Activated CD4-positive, alpha-beta T cell treated with anti-CD3 and anti-CD28 coated beads, Interleukin-2, amount 10 ng/mL, durations not matched to agents 7 days and 5 days (primary cell): ENCODE measurements at regions not wholly inside any gene's neighbourhood (a gene's known extent, or its start where the extent isn't known, plus 50 kb on each side); places are given as distances from the start of the nearest gene placed in this dataset.
A peak's percentile ranks its signal among the peaks of the same experiment; 100 is the strongest.

Experiments used
- CTCF ChIA-PET: fragments of 350-600 bp; sonication (Branson Sonifier 250); formaldehyde crosslinking; loops from one replicate; lab custom pipeline; 2021; ENCODE audit warnings: antibody characterized with exemption; lab: Charles Lee
- POLR2A ChIA-PET: fragments of 350-600 bp; sonication (Branson Sonifier 250); formaldehyde crosslinking; loops from one replicate; lab custom pipeline; 2021; ENCODE audit warnings: antibody characterized with exemption; lab: Charles Lee
- DNase-seq: peaks from one replicate; pipeline ENCODE4 v3.0.0-alpha.2; 2020
- H3K27ac Mint-ChIP-seq: one replicate; pipeline ENCODE4 v1.8.0; 2021; ENCODE audit warnings: mild to moderate bottlenecking, moderate library complexity, mixed read lengths
- H3K27me3 Mint-ChIP-seq: one replicate; pipeline ENCODE4 v1.8.0; 2021; ENCODE audit warnings: mixed read lengths
- H3K36me3 Mint-ChIP-seq: one replicate; pipeline ENCODE4 v1.8.0; 2021; ENCODE audit warnings: low read depth, mixed read lengths
- H3K4me1 Mint-ChIP-seq: one replicate; pipeline ENCODE4 v1.8.0; 2021; ENCODE audit warnings: mixed read lengths
- H3K4me3 Mint-ChIP-seq: one replicate; pipeline ENCODE4 v1.8.0; 2021; ENCODE audit warnings: mild to moderate bottlenecking, moderate library complexity, mixed read lengths
- H3K9me3 Mint-ChIP-seq: one replicate; pipeline ENCODE4 v1.8.0; 2021; ENCODE audit warnings: mixed read lengths

- no peak overlapping the region for H3K27ac Mint-ChIP-seq
- H3K4me3 Mint-ChIP-seq = no peak overlapping the region
- DNase-seq = no peak
- ChIA-PET CTCF (interaction anchor here (3.5 kb wide), 1 partner anchor 100 kb away, joined by 13 read pairs; a partner anchor contains a TSS), POLR2A (no interaction called here)
- H3K36me3 Mint-ChIP-seq = peaks cover 18% of the 10 kb centered on the region
- H3K4me1 Mint-ChIP-seq = peaks cover 18% of the 10 kb centered on the region
- no peaks in the 10 kb centered on the region for H3K27me3 Mint-ChIP-seq
- H3K9me3 Mint-ChIP-seq = no peaks in the 10 kb centered on the region
These were observed 170.1 kb downstream of the HAUS1 start for GRCh38 chr18:46274266-46274665.

- H3K27me3 Mint-ChIP-seq = no peaks in the 10 kb centered on the region
- H3K4me1 Mint-ChIP-seq = peaks cover 12% of the 10 kb centered on the region
- peaks cover 10% of the 10 kb centered on the region for H3K36me3 Mint-ChIP-seq
- ChIA-PET CTCF (interaction anchor here (2.5 kb wide), 1 partner anchor 102 kb away, joined by 8 read pairs; a partner anchor contains a TSS), POLR2A (no interaction called here)
- no peaks in the 10 kb centered on the region for H3K9me3 Mint-ChIP-seq
- no peak overlapping the region for H3K4me3 Mint-ChIP-seq
- no peak overlapping the region for H3K27ac Mint-ChIP-seq
- no peak for DNase-seq
These were observed 171.2 kb downstream of the HAUS1 start for GRCh38 chr18:46275370-46275769.

GRCh38 chr18:46276748-46277147, 172.6 kb downstream of the HAUS1 start:
- peaks cover 4% of the 10 kb centered on the region for H3K36me3 Mint-ChIP-seq
- no peak for DNase-seq
- H3K4me3 Mint-ChIP-seq = no peak overlapping the region
- ChIA-PET POLR2A (no interaction called here), CTCF (interaction anchor here (2.5 kb wide), 1 partner anchor 103 kb away, joined by 8 read pairs; a partner anchor contains a TSS)
- no peak overlapping the region for H3K27ac Mint-ChIP-seq
- H3K9me3 Mint-ChIP-seq = no peaks in the 10 kb centered on the region
- peaks cover 12% of the 10 kb centered on the region for H3K4me1 Mint-ChIP-seq
- H3K27me3 Mint-ChIP-seq = no peaks in the 10 kb centered on the region

GRCh38 chr18:46278481-46279465, 174.6 kb downstream of the HAUS1 start:
- CTCF ChIA-PET = interaction anchor here (2.7 kb wide), 1 partner anchor 379 kb away, joined by 16 read pairs; the partner anchor contains the start of gene LOXHD1
- H3K36me3 Mint-ChIP-seq = peaks cover 3% of the 10 kb centered on the region
- H3K4me1 Mint-ChIP-seq = peaks cover 12% of the 10 kb centered on the region
- H3K9me3 Mint-ChIP-seq = no peaks in the 10 kb centered on the region
- no peak overlapping the region for H3K27ac Mint-ChIP-seq
- no peak overlapping the region for H3K4me3 Mint-ChIP-seq
- POLR2A ChIA-PET = no interaction called here
- no peaks in the 10 kb centered on the region for H3K27me3 Mint-ChIP-seq
- no peak for DNase-seq

GRCh38 chr18:46279673-46280072, 175.5 kb downstream of the HAUS1 start:
- ChIA-PET POLR2A (no interaction called here), CTCF (interaction anchor here (0.5 to 2.7 kb wide), 5 partner anchors 8 to 378 kb away, joined by 3 to 16 read pairs (median 11); partner anchors contain the start of gene LOXHD1)
- Mint-ChIP-seq H3K4me1 (peaks cover 11% of the 10 kb centered on the region), H3K36me3 (peaks cover 3% of the 10 kb centered on the region), H3K27me3 (no peaks in the 10 kb centered on the region), H3K4me3 (no peak overlapping the region), H3K9me3 (no peaks in the 10 kb centered on the region), H3K27ac (no peak overlapping the region)
- no peak for DNase-seq

GRCh38 chr18:46281185-46282176, 177.3 kb downstream of the HAUS1 start:
- Mint-ChIP-seq H3K27ac (no peak overlapping the region), H3K36me3 (peaks cover 3% of the 10 kb centered on the region), H3K4me3 (no peak overlapping the region), H3K27me3 (no peaks in the 10 kb centered on the region), H3K9me3 (no peaks in the 10 kb centered on the region), H3K4me1 (peaks cover 10% of the 10 kb centered on the region)
- CTCF ChIA-PET = interaction anchor here (0.8 to 2.7 kb wide), 17 partner anchors 10 to 379 kb away, joined by 3 to 16 read pairs (median 4); partner anchors contain the start of gene LOXHD1
- DNase-seq = peak; percentile 64
- POLR2A ChIA-PET = no interaction called here

- DNase-seq = no peak
- POLR2A ChIA-PET = no interaction called here
- H3K36me3 Mint-ChIP-seq = peaks cover 2% of the 10 kb centered on the region
These were observed 178.0 kb downstream of the HAUS1 start for GRCh38 chr18:46282177-46282570.

GRCh38 chr18:46282646-46283045, 178.5 kb downstream of the HAUS1 start:
- peaks cover 9% of the 10 kb centered on the region for H3K4me1 Mint-ChIP-seq
- H3K4me3 Mint-ChIP-seq = no peak overlapping the region
- no peaks in the 10 kb centered on the region for H3K27me3 Mint-ChIP-seq
- no peak for DNase-seq
- ChIA-PET CTCF (interaction anchor here (1.0 to 1.5 kb wide), 3 partner anchors 19 to 378 kb away, joined by 3 to 5 read pairs (median 4); a partner anchor contains a TSS), POLR2A (no interaction called here)
- H3K9me3 Mint-ChIP-seq = no peaks in the 10 kb centered on the region
- H3K36me3 Mint-ChIP-seq = peaks cover 2% of the 10 kb centered on the region
- H3K27ac Mint-ChIP-seq = no peak overlapping the region

More at GRCh38 chr18:46282177-46282570, 178.0 kb downstream of the HAUS1 start:
- peaks cover 10% of the 10 kb centered on the region for H3K4me1 Mint-ChIP-seq
- no peaks in the 10 kb centered on the region for H3K27me3 Mint-ChIP-seq
- no peak overlapping the region for H3K4me3 Mint-ChIP-seq
- CTCF ChIA-PET = interaction anchor here (0.8 to 2.5 kb wide), 7 partner anchors 10 to 378 kb away, joined by 3 to 12 read pairs (median 4); a partner anchor contains a TSS
- no peak overlapping the region for H3K27ac Mint-ChIP-seq
- H3K9me3 Mint-ChIP-seq = no peaks in the 10 kb centered on the region

GRCh38 chr18:46283268-46283667, 179.1 kb downstream of the HAUS1 start:
- Mint-ChIP-seq H3K36me3 (peaks cover under 1% of the 10 kb centered on the region), H3K27ac (no peak overlapping the region), H3K4me3 (no peak overlapping the region), H3K27me3 (no peaks in the 10 kb centered on the region), H3K9me3 (no peaks in the 10 kb centered on the region), H3K4me1 (peaks cover 2% of the 10 kb centered on the region)
- POLR2A ChIA-PET = no interaction called here
- CTCF ChIA-PET = interaction anchor here (1.3 kb wide), 1 partner anchor 110 kb away, joined by 4 read pairs; a partner anchor contains a TSS
- DNase-seq = no peak

- Mint-ChIP-seq H3K27ac (no peak overlapping the region), H3K4me3 (no peak overlapping the region), H3K27me3 (no peaks in the 10 kb centered on the region), H3K4me1 (no peaks in the 10 kb centered on the region), H3K36me3 (no peaks in the 10 kb centered on the region), H3K9me3 (no peaks in the 10 kb centered on the region)
- CTCF ChIA-PET = no interaction called here
- DNase-seq = no peak
- POLR2A ChIA-PET = no interaction called here
These were observed 179.7 kb downstream of the HAUS1 start for GRCh38 chr18:46283895-46284295.

GRCh38 chr18:46289463-46289862, 185.3 kb downstream of the HAUS1 start:
- H3K4me3 Mint-ChIP-seq = no peak overlapping the region
- H3K9me3 Mint-ChIP-seq = no peaks in the 10 kb centered on the region
- no peak for DNase-seq
- no peaks in the 10 kb centered on the region for H3K27me3 Mint-ChIP-seq
- no peaks in the 10 kb centered on the region for H3K36me3 Mint-ChIP-seq
- H3K27ac Mint-ChIP-seq = no peak overlapping the region
- POLR2A ChIA-PET = no interaction called here
- no peaks in the 10 kb centered on the region for H3K4me1 Mint-ChIP-seq
- CTCF ChIA-PET = interaction anchor here (1.0 kb wide), 1 partner anchor 35 kb away, joined by 3 read pairs; no protein-coding TSS in a partner anchor

- ChIA-PET POLR2A (no interaction called here), CTCF (interaction anchor here (1.0 kb wide), 1 partner anchor 36 kb away, joined by 3 read pairs; no protein-coding TSS in a partner anchor)
- no peak overlapping the region for H3K4me3 Mint-ChIP-seq
These were observed 185.7 kb downstream of the HAUS1 start for GRCh38 chr18:46289931-46290330.

More at GRCh38 chr18:46289931-46290330, 185.7 kb downstream of the HAUS1 start:
- no peaks in the 10 kb centered on the region for H3K36me3 Mint-ChIP-seq
- H3K4me1 Mint-ChIP-seq = no peaks in the 10 kb centered on the region
- no peak for DNase-seq
- no peak overlapping the region for H3K27ac Mint-ChIP-seq
- no peaks in the 10 kb centered on the region for H3K27me3 Mint-ChIP-seq
- no peaks in the 10 kb centered on the region for H3K9me3 Mint-ChIP-seq
